ENCODE measurements at regions not wholly inside any gene's neighbourhood (a gene's known extent, or its start where the extent isn't known, plus 50 kb on each side); places are given as distances from the start of the nearest gene placed in this dataset.

- no peak for TF ChIP-seq CTCF (IDR thresholded peaks at IDR 0.05)
- no peak for TF ChIP-seq POLR2A (IDR thresholded peaks at IDR 0.05)
Measured at GRCh38 chr13:59270327-59270726, 893.4 kb downstream of the DIAPH3 start.

Data from heart left ventricle (tissue), 13 donors.